LNCAP (cell line): ENCODE measurements at regions not wholly inside any gene's neighbourhood (a gene's known extent, or its start where the extent isn't known, plus 50 kb on each side); places are given as distances from the start of the nearest gene placed in this dataset.

Source experiments
- CTCF ChIP-seq: fragments of 450-650 bp; IDR thresholded peaks from 2 replicates; pipeline ENCODE4 v1.5.1; 2017; ENCODE audit warnings: mild to moderate bottlenecking

DNA sequence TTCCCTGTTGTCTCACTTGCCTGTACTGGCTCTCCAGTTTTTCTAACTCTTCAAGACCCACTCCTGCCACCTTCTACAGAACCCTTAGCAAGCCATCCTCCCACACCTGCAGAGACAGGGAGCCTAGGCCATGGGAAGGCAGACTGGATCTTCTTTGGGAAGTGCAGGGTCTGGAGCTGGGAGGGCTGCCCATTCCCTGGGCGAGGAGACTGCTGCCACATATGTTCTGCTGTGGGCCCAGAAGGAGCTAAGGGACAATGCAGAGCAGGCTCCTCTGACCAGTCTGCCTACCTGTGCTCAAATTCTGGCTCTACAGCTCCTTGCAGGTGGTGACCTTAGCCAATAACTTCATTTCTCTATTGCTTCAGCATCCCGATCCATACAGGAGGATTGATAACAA, 152.1 kb upstream of the CELF4 start:
- TF ChIP-seq CTCF: no peak

DNA sequence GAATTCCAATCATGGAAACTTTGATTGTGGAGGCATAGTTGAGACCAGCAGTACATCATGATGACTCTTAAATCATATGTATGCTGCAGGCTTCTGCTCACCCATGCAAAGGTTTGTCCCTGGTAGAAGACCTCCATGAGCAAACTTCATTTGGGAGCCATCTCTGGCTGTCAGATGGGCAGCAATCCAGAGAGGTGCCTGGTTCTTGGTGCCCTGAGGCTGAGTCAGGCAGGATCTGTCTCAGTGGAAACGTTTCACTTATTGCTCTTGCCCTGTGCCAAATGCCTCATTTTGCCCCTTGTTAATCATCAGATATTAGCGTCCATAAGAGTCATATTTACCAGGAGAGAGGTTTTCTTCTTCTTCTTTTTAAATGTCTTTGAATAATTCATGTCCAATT, 151.5 kb upstream of the CELF4 start:
- no peak for TF ChIP-seq CTCF

GRCh38 chr18:37716106-37716735, 150.6 kb upstream of the CELF4 start:
- TF ChIP-seq CTCF: no peak

DNA sequence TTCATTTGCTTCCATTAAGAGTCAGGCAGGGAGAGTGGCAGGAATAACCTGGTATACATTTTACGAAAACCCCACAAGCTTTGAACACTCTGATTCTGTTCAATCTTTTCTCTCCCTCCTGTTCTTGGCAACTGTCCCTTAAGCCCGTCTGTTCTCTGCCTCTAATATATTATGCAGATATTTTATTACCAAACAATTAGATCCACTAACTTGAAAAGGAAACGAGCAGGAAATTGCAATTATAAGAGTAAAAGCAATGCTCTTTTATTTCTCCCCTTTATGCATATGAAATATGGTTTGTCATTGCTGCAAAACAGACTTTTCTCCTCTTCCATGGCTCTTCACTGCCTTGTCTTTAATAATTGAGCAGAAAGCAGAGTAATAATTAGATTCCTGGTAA, 149.1 kb upstream of the CELF4 start:
- no peak for TF ChIP-seq CTCF

- no peak for TF ChIP-seq CTCF
Measured at GRCh38 chr18:37712776-37713175, 147.2 kb upstream of the CELF4 start.

DNA sequence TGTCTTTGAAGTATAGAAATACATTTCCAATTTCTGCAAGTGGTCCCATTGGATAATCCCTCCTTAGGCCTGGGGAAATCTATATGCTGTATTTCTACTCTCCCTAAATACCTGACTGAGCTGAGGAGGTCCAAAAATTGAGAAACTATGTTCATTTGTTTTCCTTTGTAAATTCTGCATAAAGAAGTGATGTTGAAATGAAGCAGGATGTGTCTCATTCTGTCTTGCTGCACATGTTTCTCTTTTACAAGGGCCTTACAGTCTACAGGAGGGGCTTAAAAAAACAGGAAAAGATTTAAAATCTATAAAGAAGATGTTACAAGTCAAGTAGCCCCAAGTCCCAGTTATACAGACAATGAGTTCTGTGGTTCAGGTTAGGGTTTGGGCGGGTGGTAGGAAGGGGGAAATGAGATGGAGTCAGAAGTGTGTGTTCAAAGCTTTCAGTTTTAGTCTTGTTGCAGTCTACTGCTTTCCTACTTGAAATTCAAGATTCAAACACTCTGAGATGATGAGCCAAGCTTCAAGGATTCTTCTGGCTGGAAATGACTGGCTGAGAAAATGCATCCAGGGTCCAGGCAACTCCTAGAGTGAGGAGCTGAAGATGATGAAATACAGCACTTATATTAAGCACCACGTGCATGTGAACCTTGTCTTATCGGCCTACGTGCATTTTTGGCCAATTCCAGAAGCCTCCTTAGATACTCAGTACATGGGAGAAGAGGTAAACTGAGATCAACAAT, 146.3 kb upstream of the CELF4 start:
- no peak for TF ChIP-seq CTCF

DNA sequence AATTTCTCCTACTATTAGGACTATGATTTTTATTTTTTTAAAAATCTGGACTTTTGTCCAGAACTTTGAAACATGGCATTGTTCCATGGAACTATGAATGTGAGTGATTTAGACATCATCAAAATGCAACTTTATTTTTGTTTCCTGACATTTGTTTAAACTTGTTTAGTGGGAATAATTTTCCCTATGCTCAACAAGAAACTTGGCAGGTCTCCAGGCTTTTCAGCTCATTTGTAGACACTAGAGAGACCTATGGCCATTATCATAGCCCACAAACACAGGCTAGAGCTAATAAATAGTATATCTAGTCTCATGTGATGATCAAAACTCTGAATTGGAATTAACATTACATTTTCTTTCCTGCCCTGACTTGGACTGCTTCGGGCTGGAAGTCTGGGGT, 145.1 kb upstream of the CELF4 start:
- no peak for TF ChIP-seq CTCF
